MM.1S (cell line): ENCODE measurements at regions not wholly inside any gene's neighbourhood (a gene's known extent, or its start where the extent isn't known, plus 50 kb on each side); places are given as distances from the start of the nearest gene placed in this dataset.

Experiments used
- DNase-seq: peaks from one replicate; pipeline ENCODE4 v3.0.0-alpha.2; 2015
- H2AFZ ChIP-seq: fragments of 300-600 bp; sonication (generic); 2 replicates; pipeline ENCODE4 v1.6.0; 2016; ENCODE audit warnings: antibody characterized with exemption, low read length
- H3F3A ChIP-seq: fragments of 300-600 bp; sonication (generic); 2 replicates; pipeline ENCODE4 v1.6.1; 2016; ENCODE audit warnings: mild to moderate bottlenecking, antibody characterized with exemption, low read length, moderate library complexity, mixed read lengths; ENCODE audit not compliant: insufficient read depth
- H3K27ac ChIP-seq: fragments of 300-600 bp; sonication (generic); 2 replicates; pipeline ENCODE4 v1.5.1; 2016; ENCODE audit warnings: mild to moderate bottlenecking, low read length
- H3K27me3 ChIP-seq: fragments of 300-600 bp; sonication (generic); replicated peaks from 2 replicates; pipeline ENCODE4 v1.6.0; 2016; ENCODE audit warnings: low read length; ENCODE audit not compliant: insufficient read depth
- H3K36me3 ChIP-seq: fragments of 300-600 bp; sonication (generic); replicated peaks from 2 replicates; pipeline ENCODE4 v1.6.1; 2016; ENCODE audit warnings: mild to moderate bottlenecking, low read length, mixed read lengths; ENCODE audit not compliant: insufficient read depth
- H3K4me1 ChIP-seq: fragments of 300-600 bp; sonication (generic); 2 replicates; pipeline ENCODE4 v1.6.1; 2016; ENCODE audit warnings: low read length, mixed read lengths
- H3K4me2 ChIP-seq: fragments of 300-600 bp; sonication (generic); 2 replicates; pipeline ENCODE4 v1.6.0; 2016; ENCODE audit warnings: low read depth, low read length
- H3K4me3 ChIP-seq: fragments of 300-600 bp; sonication (generic); 2 replicates; pipeline ENCODE4 v1.5.1; 2016; ENCODE audit warnings: low read length, mixed read lengths
- H3K79me2 ChIP-seq: fragments of 300-600 bp; sonication (generic); 2 replicates; pipeline ENCODE4 v1.6.1; 2016; ENCODE audit warnings: mixed run types, low read length, mixed read lengths
- H3K9ac ChIP-seq: fragments of 300-600 bp; sonication (generic); 2 replicates; pipeline ENCODE4 v1.6.1; 2016; ENCODE audit warnings: low read length, mixed read lengths
- H3K9me2 ChIP-seq: fragments of 300-600 bp; sonication (generic); replicated peaks from 2 replicates; pipeline ENCODE4 v1.6.1; 2016; ENCODE audit warnings: mild to moderate bottlenecking, low read length, mixed read lengths; ENCODE audit not compliant: insufficient read depth
- H3K9me3 ChIP-seq: fragments of 300-600 bp; sonication (generic); replicated peaks from 2 replicates; pipeline ENCODE4 v1.6.1; 2016; ENCODE audit warnings: mild to moderate bottlenecking, low read length, mixed read lengths; ENCODE audit not compliant: insufficient read depth
- H4K20me1 ChIP-seq: fragments of 300-600 bp; sonication (generic); 2 replicates; pipeline ENCODE4 v1.6.1; 2016; ENCODE audit warnings: mild to moderate bottlenecking, low read length, moderate library complexity, mixed read lengths; ENCODE audit not compliant: insufficient read depth
- EZH2 ChIP-seq: fragments of 300-600 bp; sonication (generic); optimal IDR thresholded peaks from 2 replicates; pipeline ENCODE3; 2017; ENCODE audit warnings: low read depth, mild to moderate bottlenecking, antibody characterized with exemption, low read length, mixed read lengths
- EZH2phosphoT487 ChIP-seq: fragments of 300-600 bp; sonication (generic); IDR thresholded peaks from 2 replicates; pipeline ENCODE4 v1.6.1; 2018; ENCODE audit warnings: antibody characterized with exemption, low read length
- TF ChIP-seq, protein P1 (sequence below): fragments of 300-600 bp; sonication (generic); IDR thresholded peaks from 2 replicates; pipeline ENCODE4 v1.5.1; 2016; ENCODE audit warnings: antibody characterized with exemption, low read length, mixed read lengths

DNA sequence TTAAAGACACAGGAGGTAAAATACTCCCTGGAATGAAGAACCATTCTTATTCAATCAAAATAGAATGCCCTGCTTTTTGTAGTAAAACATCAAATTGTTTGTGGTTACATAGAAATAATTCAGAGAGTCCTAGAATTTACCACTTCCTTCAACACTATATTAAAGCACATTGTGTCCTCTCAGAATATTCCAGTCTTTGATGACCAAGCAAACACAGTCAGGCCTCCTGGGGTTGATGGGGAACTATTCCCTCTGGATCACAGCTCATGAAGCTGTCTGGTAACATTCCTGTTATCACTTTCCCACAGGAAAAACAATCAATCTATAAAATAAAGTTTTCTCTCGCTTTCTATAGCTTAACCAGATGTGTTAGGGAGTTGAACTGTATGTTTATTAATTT lies 389.3 kb downstream of the KCNA4 start:
- Histone ChIP-seq H2AFZ (no peak overlapping the region), H3K36me3 (no peaks in the 10 kb centered on the region), H3K9ac (no peak overlapping the region), H3K9me2 (no peaks in the 10 kb centered on the region), H3F3A (no peaks in the 10 kb centered on the region), H3K27me3 (no peaks in the 10 kb centered on the region), H3K79me2 (no peaks in the 10 kb centered on the region), H3K4me1 (no peaks in the 10 kb centered on the region), H3K4me3 (no peak overlapping the region), H3K4me2 (no peak overlapping the region), H3K9me3 (no peaks in the 10 kb centered on the region), H3K27ac (no peak overlapping the region), H4K20me1 (no peaks in the 10 kb centered on the region)
- TF ChIP-seq EZH2 (no peak), EZH2phosphoT487 (no peak)
- TF ChIP-seq, protein P1, sequence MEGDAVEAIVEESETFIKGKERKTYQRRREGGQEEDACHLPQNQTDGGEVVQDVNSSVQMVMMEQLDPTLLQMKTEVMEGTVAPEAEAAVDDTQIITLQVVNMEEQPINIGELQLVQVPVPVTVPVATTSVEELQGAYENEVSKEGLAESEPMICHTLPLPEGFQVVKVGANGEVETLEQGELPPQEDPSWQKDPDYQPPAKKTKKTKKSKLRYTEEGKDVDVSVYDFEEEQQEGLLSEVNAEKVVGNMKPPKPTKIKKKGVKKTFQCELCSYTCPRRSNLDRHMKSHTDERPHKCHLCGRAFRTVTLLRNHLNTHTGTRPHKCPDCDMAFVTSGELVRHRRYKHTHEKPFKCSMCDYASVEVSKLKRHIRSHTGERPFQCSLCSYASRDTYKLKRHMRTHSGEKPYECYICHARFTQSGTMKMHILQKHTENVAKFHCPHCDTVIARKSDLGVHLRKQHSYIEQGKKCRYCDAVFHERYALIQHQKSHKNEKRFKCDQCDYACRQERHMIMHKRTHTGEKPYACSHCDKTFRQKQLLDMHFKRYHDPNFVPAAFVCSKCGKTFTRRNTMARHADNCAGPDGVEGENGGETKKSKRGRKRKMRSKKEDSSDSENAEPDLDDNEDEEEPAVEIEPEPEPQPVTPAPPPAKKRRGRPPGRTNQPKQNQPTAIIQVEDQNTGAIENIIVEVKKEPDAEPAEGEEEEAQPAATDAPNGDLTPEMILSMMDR: no peak
- DNase-seq: no peak

DNA sequence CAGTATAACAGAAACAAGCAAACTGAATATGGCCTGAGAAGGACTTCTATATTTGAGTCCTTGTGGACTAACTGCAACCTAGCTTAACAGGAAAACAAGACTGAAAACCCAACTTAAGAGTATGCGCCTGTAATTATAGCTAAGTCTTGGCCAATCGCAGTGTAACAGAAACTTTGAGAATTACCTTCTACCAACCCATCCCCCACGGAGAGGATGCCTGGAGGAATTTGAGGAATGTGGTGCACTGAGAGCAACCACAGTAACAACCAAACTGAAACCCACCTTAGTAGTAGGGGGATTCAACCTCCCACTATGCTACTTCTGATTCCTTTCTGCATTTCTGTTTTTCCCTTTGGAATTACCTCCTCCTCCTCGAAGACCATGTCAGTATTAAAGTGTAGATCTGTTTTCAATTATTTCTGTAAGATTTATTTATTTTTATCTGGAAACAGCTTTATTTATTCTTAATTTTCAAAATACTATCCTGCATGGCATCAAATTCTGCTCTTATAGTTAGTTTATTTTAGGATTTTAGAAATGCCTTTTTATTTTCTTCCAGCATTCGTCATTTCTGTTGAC lies 393.6 kb downstream of the KCNA4 start:
- Histone ChIP-seq H3K4me3 (no peak overlapping the region), H3K27me3 (no peaks in the 10 kb centered on the region), H4K20me1 (no peaks in the 10 kb centered on the region), H3K4me1 (no peaks in the 10 kb centered on the region), H3K79me2 (no peaks in the 10 kb centered on the region), H3K9ac (no peak overlapping the region), H2AFZ (no peak overlapping the region), H3K27ac (no peak overlapping the region), H3K9me3 (no peaks in the 10 kb centered on the region), H3K9me2 (no peaks in the 10 kb centered on the region), H3K36me3 (no peaks in the 10 kb centered on the region), H3K4me2 (no peak overlapping the region), H3F3A (no peaks in the 10 kb centered on the region)
- no peak for DNase-seq
- TF ChIP-seq EZH2 (no peak), EZH2phosphoT487 (no peak)
- TF ChIP-seq, protein P1: no peak

DNA sequence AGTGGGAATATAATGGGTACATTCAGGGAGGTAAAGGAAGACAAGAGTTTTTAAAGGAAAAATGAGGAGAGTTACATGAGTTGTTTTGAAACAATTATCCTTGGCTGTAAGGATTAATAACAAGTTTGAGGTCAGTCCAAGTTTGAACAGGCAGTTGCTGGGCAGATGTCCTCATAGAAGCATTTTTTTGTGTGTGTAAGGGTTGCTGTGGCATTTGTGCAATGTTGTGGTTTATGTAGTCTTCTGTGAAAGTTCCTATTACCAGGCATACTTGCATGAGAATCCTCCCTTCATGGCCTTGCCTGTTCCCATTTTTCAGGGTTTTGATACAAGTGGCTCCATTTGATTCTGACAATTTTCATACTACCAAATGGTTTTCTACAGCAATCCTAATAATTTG lies 400.2 kb downstream of the KCNA4 start:
- Histone ChIP-seq H3K4me2 (no peak overlapping the region), H4K20me1 (no peaks in the 10 kb centered on the region), H3K9me3 (no peaks in the 10 kb centered on the region), H3K27me3 (no peaks in the 10 kb centered on the region), H3K36me3 (no peaks in the 10 kb centered on the region), H3K4me3 (no peak overlapping the region), H2AFZ (no peak overlapping the region), H3F3A (no peaks in the 10 kb centered on the region), H3K9ac (no peak overlapping the region), H3K27ac (no peak overlapping the region), H3K79me2 (no peaks in the 10 kb centered on the region), H3K9me2 (no peaks in the 10 kb centered on the region), H3K4me1 (no peaks in the 10 kb centered on the region)
- TF ChIP-seq EZH2: no peak
- no peak for TF ChIP-seq EZH2phosphoT487
- TF ChIP-seq, protein P1: no peak
- DNase-seq: no peak
